ENCODE measurements at regions not wholly inside any gene's neighbourhood (a gene's known extent, or its start where the extent isn't known, plus 50 kb on each side); places are given as distances from the start of the nearest gene placed in this dataset.
"Not testable (repeated sequence)": the region's sequence is repeated elsewhere in the genome, so short reads cannot be mapped to it uniquely, and the experiment has no call there.

- H3K27ac Mint-ChIP-seq; H3K4me3 ChIP-seq (ENCODE audit: low read length); H3K4me1 Mint-ChIP-seq; intact Hi-C loops (cut with micrococcal nuclease); DNase-seq; H3K27ac ChIP-seq (ENCODE audit: low read length); H3K27me3 Mint-ChIP-seq (ENCODE audit: low read depth in 2 of 2); H3K27me3 ChIP-seq (ENCODE audit: control insufficient read depth, insufficient read depth, low read length); H3K36me3 Mint-ChIP-seq; H3K4me3 Mint-ChIP-seq; H3K4me1 ChIP-seq (ENCODE audit: control insufficient read depth, insufficient read depth, low read length); ATAC-seq; H3K36me3 ChIP-seq (ENCODE audit: control insufficient read depth, insufficient read depth, low read length): not testable (repeated sequence)
- H3K9me3 ChIP-seq (ENCODE audit: control insufficient read depth, insufficient read depth, low read length): peaks cover 24% of the 10 kb centered on the region
- WGBS (ENCODE audit: insufficient coverage): 90% methylated on average over 11 of the region's 17 CpGs
- peaks cover 14 to 16% of the 10 kb centered on the region in 2 donors for H3K9me3 Mint-ChIP-seq
Measured at GRCh38 chr1:125064029-125064428, 3879.3 kb downstream of the SRGAP2C start.

- H3K4me1 ChIP-seq (ENCODE audit: control insufficient read depth, insufficient read depth, low read length): no peaks in the 10 kb centered on the region
- 88% methylated on average over 21 of the region's 21 CpGs for WGBS (ENCODE audit: insufficient coverage)
- no peak overlapping the region for H3K27ac ChIP-seq (ENCODE audit: low read length)
- H3K4me1 Mint-ChIP-seq: no peaks in the 10 kb centered on the region
- DNase-seq: no peak
- H3K27ac Mint-ChIP-seq: no peak overlapping the region
- H3K4me3 ChIP-seq (ENCODE audit: low read length): no peak overlapping the region
- H3K36me3 ChIP-seq (ENCODE audit: control insufficient read depth, insufficient read depth, low read length): no peaks in the 10 kb centered on the region
- TF ChIP-seq CTCF (IDR thresholded peaks at IDR 0.05): no peak
- peaks cover 6% of the 10 kb centered on the region for H3K36me3 Mint-ChIP-seq
- intact Hi-C loops (cut with micrococcal nuclease): no loop called here
- no peaks in the 10 kb centered on the region for H3K27me3 ChIP-seq (ENCODE audit: control insufficient read depth, insufficient read depth, low read length)
- H3K9me3 ChIP-seq (ENCODE audit: control insufficient read depth, insufficient read depth, low read length): peaks cover 24% of the 10 kb centered on the region
- H3K9me3 Mint-ChIP-seq: peaks cover 17 to 20% of the 10 kb centered on the region in 2 donors
- no peak for ATAC-seq
- no peak overlapping the region for H3K4me3 Mint-ChIP-seq
- H3K27me3 Mint-ChIP-seq (ENCODE audit: low read depth in 2 of 2): no peaks in the 10 kb centered on the region
Measured at GRCh38 chr1:125064481-125064880, 3879.7 kb downstream of the SRGAP2C start.

GRCh38 chr1:125065092-125065820 is 3880.5 kb downstream of the SRGAP2C start:
- Histone ChIP-seq H3K36me3 (ENCODE audit: control insufficient read depth, insufficient read depth, low read length) (no peaks in the 10 kb centered on the region), H3K4me3 (ENCODE audit: low read length) (no peak overlapping the region), H3K4me1 (ENCODE audit: control insufficient read depth, insufficient read depth, low read length) (no peaks in the 10 kb centered on the region), H3K27me3 (ENCODE audit: control insufficient read depth, insufficient read depth, low read length) (no peaks in the 10 kb centered on the region), H3K27ac (ENCODE audit: low read length) (no peak overlapping the region), H3K9me3 (ENCODE audit: control insufficient read depth, insufficient read depth, low read length) (peaks cover 24% of the 10 kb centered on the region)
- Mint-ChIP-seq H3K4me1 (no peaks in the 10 kb centered on the region), H3K9me3 (peaks cover 25 to 26% of the 10 kb centered on the region in 2 donors), H3K36me3 (peaks cover 9% of the 10 kb centered on the region), H3K4me3 (no peak overlapping the region), H3K27ac (no peak overlapping the region), H3K27me3 (ENCODE audit: low read depth in 2 of 2) (no peaks in the 10 kb centered on the region)
- TF ChIP-seq CTCF (IDR thresholded peaks at IDR 0.05): no peak
- intact Hi-C loops (cut with micrococcal nuclease): no loop called here
- WGBS (ENCODE audit: insufficient coverage): 90% methylated on average over 37 of the region's 37 CpGs
- ATAC-seq: no peak
- DNase-seq: no peak

GRCh38 chr1:125065821-125066180 is 3881.0 kb downstream of the SRGAP2C start:
- no peak for ATAC-seq
- no peaks in the 10 kb centered on the region for H3K4me1 ChIP-seq (ENCODE audit: control insufficient read depth, insufficient read depth, low read length)
- TF ChIP-seq CTCF (IDR thresholded peaks at IDR 0.05): no peak
- no peak overlapping the region for H3K27ac Mint-ChIP-seq
- peaks cover 13% of the 10 kb centered on the region for H3K36me3 Mint-ChIP-seq
- DNase-seq: no peak
- H3K27ac ChIP-seq (ENCODE audit: low read length): no peak overlapping the region
- H3K27me3 Mint-ChIP-seq (ENCODE audit: low read depth in 2 of 2): no peaks in the 10 kb centered on the region
- whole genome bisulfite sequencing (ENCODE audit: insufficient coverage): 79% methylated on average over 8 of the region's 14 CpGs
- no peak overlapping the region for H3K4me3 Mint-ChIP-seq
- H3K4me1 Mint-ChIP-seq: no peaks in the 10 kb centered on the region
- H3K27me3 ChIP-seq (ENCODE audit: control insufficient read depth, insufficient read depth, low read length): no peaks in the 10 kb centered on the region
- H3K9me3 ChIP-seq (ENCODE audit: control insufficient read depth, insufficient read depth, low read length): peaks cover 24% of the 10 kb centered on the region
- intact Hi-C loops (cut with micrococcal nuclease): no loop called here
- H3K4me3 ChIP-seq (ENCODE audit: low read length): no peak overlapping the region
- H3K9me3 Mint-ChIP-seq: peaks cover 30 to 32% of the 10 kb centered on the region in 2 donors
- H3K36me3 ChIP-seq (ENCODE audit: control insufficient read depth, insufficient read depth, low read length): no peaks in the 10 kb centered on the region

All from natural killer cell (primary cell).